NT2/D1 (cell line): ENCODE measurements at regions not wholly inside any gene's neighbourhood (a gene's known extent, or its start where the extent isn't known, plus 50 kb on each side); places are given as distances from the start of the nearest gene placed in this dataset.

Experiments
- SUZ12 ChIP-seq: IDR thresholded peaks from 2 replicates; pipeline ENCODE4 v1.6.1; 2011; ENCODE audit not compliant: insufficient read length, insufficient read depth; ENCODE audit errors: extremely low read depth
- YY1 ChIP-seq: IDR thresholded peaks from 2 replicates; pipeline ENCODE4 v1.6.1; 2011; ENCODE audit not compliant: insufficient read length, insufficient read depth
- ZNF274 ChIP-seq: IDR thresholded peaks from 2 replicates; pipeline ENCODE4 v1.6.1; 2011; ENCODE audit warnings: mild to moderate bottlenecking, low read depth, low read length

DNA sequence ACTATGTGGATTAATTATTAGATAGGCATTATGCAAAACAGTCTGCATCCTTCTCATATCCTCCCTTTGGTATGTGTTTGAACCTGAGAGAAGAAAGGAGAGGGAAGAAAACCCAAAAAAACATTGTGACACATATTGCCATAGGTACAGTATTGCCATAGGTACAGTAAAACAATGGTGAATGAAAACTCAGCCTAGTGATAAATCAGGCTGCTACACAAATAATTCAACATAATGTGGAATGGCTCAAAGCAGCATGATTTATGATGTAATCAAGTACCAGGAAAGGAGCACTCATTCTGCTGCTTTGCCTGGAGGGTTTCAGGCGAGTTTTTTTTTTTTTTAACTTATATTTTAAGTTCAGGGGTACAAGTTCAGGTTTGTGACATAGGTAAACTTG is 213.9 kb upstream of the LYPLAL1 start:
- TF ChIP-seq SUZ12 = no peak
- no peak for TF ChIP-seq YY1
- TF ChIP-seq ZNF274 = no peak
